Lower lobe of right lung (tissue), 2 donors: ENCODE measurements at regions not wholly inside any gene's neighbourhood (a gene's known extent, or its start where the extent isn't known, plus 50 kb on each side); places are given as distances from the start of the nearest gene placed in this dataset.
"Not testable (repeated sequence)": the region's sequence is repeated elsewhere in the genome, so short reads cannot be mapped to it uniquely, and the experiment has no call there.

Source experiments
- ATAC-seq, 2 donors: fragments of 200-7000 bp; cut with Tn5 transposase; one replicate each; pipeline ENCODE4 v1.9.1; 2020 to 2022; ENCODE audit warnings: mild to moderate bottlenecking in 2 of 2, moderate library complexity in 2 of 2
- DNase-seq: peaks from one replicate; pipeline ENCODE4 v3.0.0-alpha.2; 2020
- H3K27ac ChIP-seq: fragments of 200-600 bp; one replicate; pipeline ENCODE4 v1.8.0; 2022
- H3K27me3 ChIP-seq: fragments of 200-600 bp; one replicate; pipeline ENCODE4 v1.8.0; 2022; ENCODE audit warnings: low read depth
- H3K36me3 ChIP-seq: fragments of 200-600 bp; one replicate; pipeline ENCODE4 v1.8.0; 2022; ENCODE audit warnings: mild to moderate bottlenecking
- H3K4me1 ChIP-seq: fragments of 200-600 bp; one replicate; pipeline ENCODE4 v1.8.0; 2022
- H3K4me3 ChIP-seq: fragments of 200-600 bp; one replicate; pipeline ENCODE4 v1.8.0; 2022; ENCODE audit warnings: mild to moderate bottlenecking
- H3K9me3 ChIP-seq: fragments of 200-600 bp; one replicate; pipeline ENCODE4 v1.8.0; 2022
- intact Hi-C: fragments of 100-400 bp; cut with DNase I; formaldehyde crosslinking; loops from one replicate; pipeline ENCODE4 v1.11.0; 2022
- TF ChIP-seq, protein P1 (sequence below): fragments of 200-600 bp; IDR thresholded peaks from one replicate; pipeline ENCODE4 v1.8.0; 2022; ENCODE audit warnings: antibody characterized with exemption, mild to moderate bottlenecking
- donor health status: DM: no; HTN: yes; CAD: no; lungs with severe emphysema.

DNA sequence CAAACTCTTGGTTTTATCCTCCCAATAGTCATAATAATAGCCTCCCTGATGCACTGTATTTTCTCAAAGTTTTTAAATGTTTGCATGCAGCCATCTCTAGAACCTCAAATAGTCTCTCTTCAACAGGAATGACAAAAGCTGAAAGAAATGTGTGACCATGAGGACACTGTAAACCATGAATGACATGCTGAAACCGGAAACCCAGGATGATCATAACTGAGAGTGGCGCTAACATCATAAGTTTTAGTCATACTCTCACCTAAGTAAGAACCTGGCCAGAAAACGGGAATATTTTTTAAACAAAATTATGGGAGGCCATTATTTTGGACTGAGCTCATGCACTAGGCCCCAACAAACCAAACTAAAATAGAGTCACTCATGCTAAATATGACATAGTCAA lies 278.4 kb upstream of the STXBP5 start:
- TF ChIP-seq, protein P1, sequence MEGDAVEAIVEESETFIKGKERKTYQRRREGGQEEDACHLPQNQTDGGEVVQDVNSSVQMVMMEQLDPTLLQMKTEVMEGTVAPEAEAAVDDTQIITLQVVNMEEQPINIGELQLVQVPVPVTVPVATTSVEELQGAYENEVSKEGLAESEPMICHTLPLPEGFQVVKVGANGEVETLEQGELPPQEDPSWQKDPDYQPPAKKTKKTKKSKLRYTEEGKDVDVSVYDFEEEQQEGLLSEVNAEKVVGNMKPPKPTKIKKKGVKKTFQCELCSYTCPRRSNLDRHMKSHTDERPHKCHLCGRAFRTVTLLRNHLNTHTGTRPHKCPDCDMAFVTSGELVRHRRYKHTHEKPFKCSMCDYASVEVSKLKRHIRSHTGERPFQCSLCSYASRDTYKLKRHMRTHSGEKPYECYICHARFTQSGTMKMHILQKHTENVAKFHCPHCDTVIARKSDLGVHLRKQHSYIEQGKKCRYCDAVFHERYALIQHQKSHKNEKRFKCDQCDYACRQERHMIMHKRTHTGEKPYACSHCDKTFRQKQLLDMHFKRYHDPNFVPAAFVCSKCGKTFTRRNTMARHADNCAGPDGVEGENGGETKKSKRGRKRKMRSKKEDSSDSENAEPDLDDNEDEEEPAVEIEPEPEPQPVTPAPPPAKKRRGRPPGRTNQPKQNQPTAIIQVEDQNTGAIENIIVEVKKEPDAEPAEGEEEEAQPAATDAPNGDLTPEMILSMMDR, result no peak
- intact Hi-C loops, result no loop called here
- no peaks in the 10 kb centered on the region for H3K4me1 ChIP-seq
- H3K9me3 ChIP-seq, result no peaks in the 10 kb centered on the region
- no peak overlapping the region for H3K27ac ChIP-seq
- ATAC-seq (no peak), DNase-seq (no peak)
- H3K27me3 ChIP-seq, result no peaks in the 10 kb centered on the region
- H3K36me3 ChIP-seq, result no peaks in the 10 kb centered on the region
- no peak overlapping the region for H3K4me3 ChIP-seq

GRCh38 chr6:146928503-146928902 lies 275.7 kb upstream of the STXBP5 start:
- Histone ChIP-seq H3K27me3 (no peaks in the 10 kb centered on the region), H3K9me3 (no peaks in the 10 kb centered on the region), H3K4me1 (no peaks in the 10 kb centered on the region), H3K36me3 (no peaks in the 10 kb centered on the region), H3K27ac (no peak overlapping the region), H3K4me3 (no peak overlapping the region)
- DNase-seq (no peak), ATAC-seq (no peak)
- TF ChIP-seq, protein P1, result no peak
- intact Hi-C loops, result no loop called here

DNA sequence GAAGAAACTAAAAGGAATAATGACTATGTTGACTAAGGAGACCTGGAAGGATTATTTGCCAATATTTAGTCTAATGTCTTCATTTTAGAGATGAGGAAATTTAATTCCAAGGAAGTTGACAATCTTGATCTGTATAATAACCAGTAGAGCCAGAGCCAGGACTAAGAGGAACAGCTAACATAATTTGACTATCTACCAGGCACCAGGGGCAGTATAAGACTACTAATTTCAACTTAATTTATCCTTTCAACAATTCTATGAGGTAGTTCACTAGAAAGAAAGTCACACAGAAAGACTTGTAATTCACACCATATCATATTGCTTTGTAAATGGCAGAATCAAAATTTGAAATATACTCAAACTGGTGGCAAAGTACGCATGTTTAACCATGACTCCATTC lies 273.0 kb upstream of the STXBP5 start:
- no peaks in the 10 kb centered on the region for H3K9me3 ChIP-seq
- ATAC-seq, result no peak
- intact Hi-C loops, result no loop called here

GRCh38 chr6:146937316-146937715 lies 266.9 kb upstream of the STXBP5 start:
- TF ChIP-seq, protein P1, result no peak
- intact Hi-C loops, result no loop called here

More for the DNA sequence above, 273.0 kb upstream of the STXBP5 start:
- TF ChIP-seq, protein P1, result no peak
- no peak for DNase-seq
- H3K27me3 ChIP-seq, result no peaks in the 10 kb centered on the region
- H3K4me3 ChIP-seq, result no peak overlapping the region
- no peaks in the 10 kb centered on the region for H3K36me3 ChIP-seq
- no peak overlapping the region for H3K27ac ChIP-seq
- no peaks in the 10 kb centered on the region for H3K4me1 ChIP-seq

DNA sequence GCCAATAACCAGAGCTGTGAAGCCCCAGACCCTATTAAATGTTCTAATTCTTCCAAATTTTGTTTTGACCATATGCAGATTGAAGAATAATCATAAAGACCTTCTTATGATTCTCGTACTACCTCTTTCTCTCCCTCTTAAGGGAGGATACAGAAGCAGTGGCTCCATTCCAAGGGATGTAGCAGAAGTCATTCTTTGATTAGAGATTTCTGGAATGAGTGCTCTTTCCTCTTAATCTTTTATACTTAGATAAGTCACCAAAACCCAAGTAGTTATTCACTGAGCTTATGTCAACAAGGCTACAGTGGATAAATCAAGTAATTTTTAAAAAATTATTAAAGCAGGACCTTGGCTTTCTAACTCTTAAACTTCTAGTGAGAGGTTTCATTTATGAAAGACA lies 266.0 kb upstream of the STXBP5 start:
- H3K4me1 ChIP-seq, result no peaks in the 10 kb centered on the region
- DNase-seq, result no peak
- intact Hi-C loops, result no loop called here

More at GRCh38 chr6:146937316-146937715, 266.9 kb upstream of the STXBP5 start:
- Histone ChIP-seq H3K4me3 (no peak overlapping the region), H3K4me1 (no peaks in the 10 kb centered on the region), H3K36me3 (no peaks in the 10 kb centered on the region), H3K9me3 (no peaks in the 10 kb centered on the region), H3K27ac (no peak overlapping the region), H3K27me3 (no peaks in the 10 kb centered on the region)
- ATAC-seq (no peak), DNase-seq (no peak)

GRCh38 chr6:146939456-146939855 lies 264.8 kb upstream of the STXBP5 start:
- H3K36me3 ChIP-seq, H3K4me3 ChIP-seq, H3K27ac ChIP-seq, H3K4me1 ChIP-seq, intact Hi-C loops, H3K27me3 ChIP-seq, DNase-seq, ATAC-seq, H3K9me3 ChIP-seq: not testable (repeated sequence)

More for the DNA sequence above, 266.0 kb upstream of the STXBP5 start:
- TF ChIP-seq, protein P1, result no peak
- ATAC-seq, result no peak
- Histone ChIP-seq H3K4me3 (no peak overlapping the region), H3K27me3 (no peaks in the 10 kb centered on the region), H3K9me3 (no peaks in the 10 kb centered on the region), H3K27ac (no peak overlapping the region), H3K36me3 (no peaks in the 10 kb centered on the region)
